ENCODE measurements at regions not wholly inside any gene's neighbourhood (a gene's known extent, or its start where the extent isn't known, plus 50 kb on each side); places are given as distances from the start of the nearest gene placed in this dataset.

GRCh38 chr7:66413379-66414114 lies 208.4 kb downstream of the TPST1 start:
- DNase-seq (ENCODE audit: low read depth), result peak; percentile 66
- peak; percentile 46 for TF ChIP-seq CTCF (conservative IDR thresholded peaks at IDR 0.05; ENCODE audit: low read depth, low read length)
- peak overlapping the region; percentile 61 for H3K4me3 ChIP-seq (ENCODE audit: low read length)

GRCh38 chr7:66415659-66416265 lies 210.6 kb downstream of the TPST1 start:
- no peak for TF ChIP-seq CTCF (conservative IDR thresholded peaks at IDR 0.05; ENCODE audit: low read depth, low read length)
- no peak for DNase-seq (ENCODE audit: low read depth)
- H3K4me3 ChIP-seq (ENCODE audit: low read length), result no peak overlapping the region

- no peak for TF ChIP-seq CTCF (conservative IDR thresholded peaks at IDR 0.05; ENCODE audit: low read depth, low read length)
- H3K4me3 ChIP-seq (ENCODE audit: low read length), result no peak overlapping the region
- DNase-seq (ENCODE audit: low read depth), result no peak
These were observed 210.1 kb upstream of the KCTD7 start for GRCh38 chr7:66418537-66418936.

GRCh38 chr7:66419210-66419609 lies 209.5 kb upstream of the KCTD7 start:
- TF ChIP-seq CTCF (conservative IDR thresholded peaks at IDR 0.05; ENCODE audit: low read depth, low read length), result no peak
- DNase-seq (ENCODE audit: low read depth), result no peak
- H3K4me3 ChIP-seq (ENCODE audit: low read length), result no peak overlapping the region

- no peak overlapping the region for H3K4me3 ChIP-seq (ENCODE audit: low read length)
- TF ChIP-seq CTCF (conservative IDR thresholded peaks at IDR 0.05; ENCODE audit: low read depth, low read length), result no peak
- no peak for DNase-seq (ENCODE audit: low read depth)
These were observed 206.7 kb upstream of the KCTD7 start for GRCh38 chr7:66421830-66422475.

GRCh38 chr7:66423729-66424128 lies 205.0 kb upstream of the KCTD7 start:
- no peak for TF ChIP-seq CTCF (conservative IDR thresholded peaks at IDR 0.05; ENCODE audit: low read depth, low read length)
- no peak for DNase-seq (ENCODE audit: low read depth)
- no peak overlapping the region for H3K4me3 ChIP-seq (ENCODE audit: low read length)

Data from retinal pigment epithelial cell (primary cell).